GM12874 (cell line): ENCODE measurements at regions not wholly inside any gene's neighbourhood (a gene's known extent, or its start where the extent isn't known, plus 50 kb on each side); places are given as distances from the start of the nearest gene placed in this dataset.

ENCODE experiments used
- TF ChIP-seq, protein P1 (sequence below): IDR thresholded peaks from 2 replicates; pipeline ENCODE4 v1.5.1; 2011; ENCODE audit warnings: low read depth, mild to moderate bottlenecking, control low read depth, low read length, moderate library complexity; ENCODE audit not compliant: insufficient read depth

DNA sequence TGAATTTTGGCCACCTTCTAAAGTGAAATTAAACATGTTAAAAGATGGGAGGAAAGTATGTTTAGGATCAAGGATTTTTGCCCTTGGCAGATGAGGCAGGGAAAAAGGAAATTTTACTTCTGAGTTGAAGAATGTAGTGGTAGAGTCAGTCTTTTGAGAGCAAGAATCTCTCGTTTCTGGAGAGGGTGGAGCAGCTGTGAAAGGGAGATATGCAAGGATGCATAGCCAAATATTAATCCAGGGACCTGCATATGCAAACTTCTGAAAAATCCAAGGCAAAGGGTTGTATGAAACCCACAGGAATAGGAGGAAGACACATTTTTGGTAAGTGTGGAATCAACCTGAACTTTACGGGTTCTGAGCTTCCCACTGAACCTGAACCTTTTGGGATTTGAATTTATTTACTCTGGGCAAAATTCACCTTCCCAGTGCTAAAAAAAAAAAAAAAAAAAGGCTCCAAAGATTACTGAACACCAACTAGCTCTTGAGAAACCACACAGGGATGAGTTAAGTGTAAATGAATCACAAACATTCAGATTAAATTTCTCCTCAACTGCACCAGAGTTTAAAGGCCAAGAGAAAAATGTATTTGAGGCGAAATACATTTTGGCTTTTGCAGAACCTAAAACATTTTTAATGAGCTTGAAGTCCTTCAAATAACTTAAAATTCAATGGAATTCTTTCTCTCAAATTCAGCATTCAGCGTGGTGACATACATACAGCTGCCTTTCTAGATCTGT lies 187.1 kb upstream of the CDKN3 start:
- TF ChIP-seq, protein P1, sequence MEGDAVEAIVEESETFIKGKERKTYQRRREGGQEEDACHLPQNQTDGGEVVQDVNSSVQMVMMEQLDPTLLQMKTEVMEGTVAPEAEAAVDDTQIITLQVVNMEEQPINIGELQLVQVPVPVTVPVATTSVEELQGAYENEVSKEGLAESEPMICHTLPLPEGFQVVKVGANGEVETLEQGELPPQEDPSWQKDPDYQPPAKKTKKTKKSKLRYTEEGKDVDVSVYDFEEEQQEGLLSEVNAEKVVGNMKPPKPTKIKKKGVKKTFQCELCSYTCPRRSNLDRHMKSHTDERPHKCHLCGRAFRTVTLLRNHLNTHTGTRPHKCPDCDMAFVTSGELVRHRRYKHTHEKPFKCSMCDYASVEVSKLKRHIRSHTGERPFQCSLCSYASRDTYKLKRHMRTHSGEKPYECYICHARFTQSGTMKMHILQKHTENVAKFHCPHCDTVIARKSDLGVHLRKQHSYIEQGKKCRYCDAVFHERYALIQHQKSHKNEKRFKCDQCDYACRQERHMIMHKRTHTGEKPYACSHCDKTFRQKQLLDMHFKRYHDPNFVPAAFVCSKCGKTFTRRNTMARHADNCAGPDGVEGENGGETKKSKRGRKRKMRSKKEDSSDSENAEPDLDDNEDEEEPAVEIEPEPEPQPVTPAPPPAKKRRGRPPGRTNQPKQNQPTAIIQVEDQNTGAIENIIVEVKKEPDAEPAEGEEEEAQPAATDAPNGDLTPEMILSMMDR = no peak

DNA sequence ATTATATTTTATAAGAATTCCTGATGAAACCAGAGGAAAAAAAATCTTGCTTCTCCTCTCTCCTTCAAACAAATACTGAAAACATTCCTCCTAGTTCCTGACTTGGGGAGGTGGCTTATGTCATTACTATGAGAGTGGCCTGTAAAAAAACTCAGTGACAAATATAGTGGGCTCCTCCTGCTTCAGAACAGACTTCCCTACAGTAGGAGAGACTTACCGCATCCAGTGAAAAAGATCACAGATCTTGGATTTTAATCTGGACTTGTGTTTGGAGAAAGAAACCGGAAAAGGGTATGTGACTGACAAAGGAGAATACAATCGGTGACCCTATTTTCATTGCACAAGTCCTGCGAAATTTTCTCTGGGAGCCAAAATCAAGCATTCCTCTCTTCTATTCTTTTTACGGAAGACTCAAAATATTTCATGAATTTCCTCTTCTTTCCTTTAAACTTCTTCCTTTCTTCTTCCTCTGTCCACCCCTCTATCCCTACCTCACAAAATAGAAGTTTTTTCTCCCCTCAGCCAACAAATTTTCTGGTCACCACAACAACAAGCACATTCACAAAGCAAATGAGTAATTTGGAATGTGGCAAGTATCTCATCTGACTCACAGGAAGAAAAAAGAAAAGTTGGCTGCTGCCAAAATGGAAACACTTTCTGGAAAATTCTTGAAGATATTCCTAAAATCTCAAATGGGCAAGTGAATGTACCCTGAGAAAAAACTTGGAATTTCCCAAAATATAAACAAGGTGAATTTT lies 185.1 kb upstream of the CDKN3 start:
- TF ChIP-seq, protein P1 = no peak

DNA sequence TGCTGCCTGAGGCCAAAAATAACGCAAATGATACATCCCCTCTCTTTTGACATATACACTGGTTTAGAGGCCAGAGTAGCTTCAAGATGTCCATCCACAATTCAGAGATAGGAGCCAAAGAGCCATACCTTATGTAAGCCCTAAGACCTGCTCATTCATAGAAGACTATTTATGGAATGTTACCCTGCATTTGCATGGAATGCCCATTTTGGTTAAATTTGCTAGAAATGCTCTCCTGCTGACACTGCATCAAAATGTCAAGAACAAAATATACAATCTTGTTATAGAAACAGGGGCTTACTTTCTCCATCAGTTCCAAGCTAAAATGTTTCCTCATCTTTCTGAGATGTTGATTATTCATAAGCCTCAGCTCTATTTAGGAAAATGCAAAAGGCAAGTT lies 183.3 kb upstream of the CDKN3 start:
- TF ChIP-seq, protein P1 = no peak

DNA sequence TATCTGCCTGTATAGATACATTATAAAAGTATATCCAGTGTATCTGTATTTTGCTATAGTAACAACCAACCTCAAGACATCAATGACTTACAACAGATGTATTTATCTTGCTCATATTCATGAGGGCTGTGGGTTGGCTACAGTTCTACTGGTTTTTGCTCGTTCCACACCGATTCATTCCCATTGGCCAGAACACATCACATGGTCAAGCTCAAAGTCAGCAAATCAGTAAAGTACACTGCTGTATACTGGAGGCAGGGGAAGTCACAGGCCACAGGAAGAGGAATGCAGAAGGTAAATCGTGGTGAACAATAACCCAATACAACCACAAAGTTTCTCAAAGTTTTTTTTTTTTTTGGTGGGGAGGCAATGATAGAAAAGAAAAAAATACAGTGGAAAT lies 180.0 kb upstream of the CDKN3 start:
- TF ChIP-seq, protein P1 = no peak

DNA sequence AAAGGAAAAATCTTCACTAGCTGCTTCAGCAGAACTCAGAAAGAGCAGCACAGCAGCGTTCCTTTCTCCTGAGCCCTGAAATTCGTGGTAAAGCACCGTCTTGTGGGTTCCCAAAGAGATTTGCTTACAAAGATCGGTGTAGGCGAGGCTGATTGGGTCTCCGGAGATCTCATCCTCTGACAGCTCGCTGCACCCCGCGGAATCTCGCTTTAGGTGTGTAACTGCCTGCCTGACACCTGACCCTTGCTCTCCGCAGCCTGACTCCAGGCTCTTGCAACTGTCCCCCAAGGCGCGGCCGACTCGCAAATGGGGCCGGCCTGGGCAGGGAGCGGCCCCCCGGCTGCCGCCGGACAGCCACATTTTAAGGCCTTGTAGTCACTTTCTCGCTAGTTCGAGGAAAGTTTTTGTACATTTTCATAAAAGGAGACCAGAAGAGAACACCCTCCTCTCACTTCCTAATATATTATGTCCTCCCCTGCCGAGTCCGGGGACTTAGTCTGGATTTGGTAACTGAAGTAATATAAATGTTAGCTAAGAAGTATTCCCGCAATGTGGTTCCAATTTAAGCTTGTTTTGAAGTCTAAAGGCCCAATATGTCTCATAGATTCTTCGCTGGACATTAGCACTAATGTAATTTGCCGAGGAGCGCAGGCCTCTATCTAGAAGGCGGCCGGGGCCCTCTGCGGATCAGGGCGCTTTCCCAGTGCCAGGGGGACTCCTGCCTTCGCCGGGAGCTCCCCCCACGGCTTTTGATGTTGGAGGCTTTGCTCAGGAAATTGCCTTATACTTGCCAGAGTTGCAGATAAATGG lies 177.3 kb upstream of the CDKN3 start:
- TF ChIP-seq, protein P1 = no peak

DNA sequence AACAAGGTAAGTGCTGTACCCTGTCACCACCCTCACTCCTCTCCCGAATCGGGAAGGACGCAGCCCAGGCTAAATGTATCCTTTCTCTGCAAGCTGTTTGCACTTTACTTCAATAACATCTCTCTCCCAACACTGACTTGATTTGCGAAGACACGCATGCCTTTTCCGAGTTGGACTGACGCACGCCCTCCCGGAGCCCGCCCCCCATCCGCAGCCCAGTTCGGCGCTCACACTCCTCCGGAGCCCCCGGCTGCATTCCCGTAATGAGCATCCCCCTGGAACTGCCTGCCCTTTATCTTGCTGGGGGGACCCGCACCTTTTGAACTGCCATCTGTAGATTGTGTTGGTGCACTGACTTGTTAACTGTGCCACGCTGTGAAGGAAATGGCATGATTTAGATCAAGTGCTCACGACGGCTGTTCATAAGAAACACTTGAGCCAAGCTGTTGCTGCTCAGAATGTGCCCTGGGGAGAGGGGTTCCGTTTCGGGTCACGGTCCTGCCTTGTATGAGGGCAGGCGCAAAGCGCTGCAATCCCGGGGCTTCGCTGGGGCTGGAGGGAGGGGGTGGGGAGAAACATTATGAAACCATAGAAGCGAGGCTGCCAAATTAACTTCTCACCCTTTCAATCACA lies 176.6 kb upstream of the CDKN3 start:
- TF ChIP-seq, protein P1 = no peak
